ENCODE measurements at regions not wholly inside any gene's neighbourhood (a gene's known extent, or its start where the extent isn't known, plus 50 kb on each side); places are given as distances from the start of the nearest gene placed in this dataset.

DNA sequence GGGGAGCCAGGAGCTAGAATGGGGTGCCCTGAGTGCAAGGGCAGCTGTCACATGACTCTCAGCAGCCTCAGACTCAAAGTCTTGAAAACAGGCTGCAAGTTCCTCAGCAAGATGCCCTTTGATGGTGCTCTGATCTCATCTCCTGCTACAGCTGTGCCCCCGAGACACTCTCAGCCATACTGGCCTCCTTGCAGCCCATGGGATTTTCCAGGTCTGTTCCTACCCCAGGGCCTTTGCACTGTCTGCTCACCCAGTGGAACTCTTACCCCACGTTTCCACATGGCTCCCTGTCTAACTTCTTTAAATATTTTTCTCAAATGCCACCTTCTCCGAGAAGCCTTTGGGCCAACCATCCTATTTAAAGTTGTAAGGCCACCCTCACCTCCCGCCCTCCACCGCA lies 146.9 kb downstream of the C16orf95 start:
- Histone ChIP-seq H3K4me3 (ENCODE audit: low read length) (no peak overlapping the region), H3K4me2 (ENCODE audit: low read length) (no peak overlapping the region), H2AFZ (ENCODE audit: low read depth, low read length) (no peak overlapping the region), H3K36me3 (replicated peaks; ENCODE audit: low read depth, low read length) (no peaks in the 10 kb centered on the region), H4K20me1 (ENCODE audit: insufficient read depth, low read length) (no peaks in the 10 kb centered on the region), H3K4me1 (ENCODE audit: low read length) (no peaks in the 10 kb centered on the region), H3K9me3 (ENCODE audit: insufficient read depth, low read length) (no peaks in the 10 kb centered on the region), H3K27me3 (ENCODE audit: low read depth, low read length) (no peaks in the 10 kb centered on the region), H3K9ac (ENCODE audit: low read length) (no peak overlapping the region), H3K79me2 (ENCODE audit: low read length) (no peaks in the 10 kb centered on the region), H3K27ac (ENCODE audit: low read length) (no peak overlapping the region)
- TF ChIP-seq EZH2phosphoT487 (IDR thresholded peaks at IDR 0.05; ENCODE audit: low read depth) (no peak), CTCF (IDR thresholded peaks at IDR 0.05; ENCODE audit: low read depth, low read length) (no peak)

DNA sequence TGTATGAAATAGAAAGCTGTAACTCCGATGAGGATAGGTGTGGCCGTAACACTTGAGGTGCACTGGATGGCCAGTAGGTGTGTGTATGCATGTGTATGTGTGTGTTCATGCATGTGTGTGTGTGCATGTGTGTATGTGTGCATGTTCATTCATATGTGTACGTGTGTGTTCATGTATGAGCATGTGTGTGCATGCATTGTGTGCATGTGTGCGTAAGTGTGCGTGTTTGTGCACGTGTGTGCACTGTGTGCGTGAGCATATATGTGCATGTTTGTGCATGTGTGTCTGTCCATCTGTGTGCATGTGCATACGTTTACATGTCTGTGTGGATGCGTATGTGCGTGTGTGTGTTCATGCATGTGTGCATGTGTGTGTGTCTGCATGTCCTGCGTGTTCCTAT lies 145.5 kb downstream of the C16orf95 start:
- no peaks in the 10 kb centered on the region for H3K9me3 ChIP-seq (ENCODE audit: insufficient read depth, low read length)
- TF ChIP-seq EZH2phosphoT487 (IDR thresholded peaks at IDR 0.05; ENCODE audit: low read depth) = no peak
- TF ChIP-seq CTCF (IDR thresholded peaks at IDR 0.05; ENCODE audit: low read depth, low read length) = no peak
- no peaks in the 10 kb centered on the region for H4K20me1 ChIP-seq (ENCODE audit: insufficient read depth, low read length)
- no peaks in the 10 kb centered on the region for H3K79me2 ChIP-seq (ENCODE audit: low read length)
- H3K4me1 ChIP-seq (ENCODE audit: low read length) = no peaks in the 10 kb centered on the region
- H3K9ac ChIP-seq (ENCODE audit: low read length) = no peak overlapping the region
- no peak overlapping the region for H3K4me3 ChIP-seq (ENCODE audit: low read length)
- no peak overlapping the region for H3K27ac ChIP-seq (ENCODE audit: low read length)
- no peak overlapping the region for H3K4me2 ChIP-seq (ENCODE audit: low read length)
- no peaks in the 10 kb centered on the region for H3K36me3 ChIP-seq (replicated peaks; ENCODE audit: low read depth, low read length)
- H3K27me3 ChIP-seq (ENCODE audit: low read depth, low read length) = no peaks in the 10 kb centered on the region
- no peak overlapping the region for H2AFZ ChIP-seq (ENCODE audit: low read depth, low read length)

- H3K9me3 ChIP-seq (ENCODE audit: insufficient read depth, low read length) = no peaks in the 10 kb centered on the region
- H3K4me3 ChIP-seq (ENCODE audit: low read length) = no peak overlapping the region
These were observed 144.6 kb downstream of the C16orf95 start for GRCh38 chr16:87172632-87173031.

GRCh38 chr16:87173294-87173893 lies 143.8 kb downstream of the C16orf95 start:
- Histone ChIP-seq H3K27me3 (ENCODE audit: low read depth, low read length) (no peaks in the 10 kb centered on the region), H3K4me3 (ENCODE audit: low read length) (no peak overlapping the region), H2AFZ (ENCODE audit: low read depth, low read length) (no peak overlapping the region), H3K79me2 (ENCODE audit: low read length) (no peaks in the 10 kb centered on the region), H3K9me3 (ENCODE audit: insufficient read depth, low read length) (no peaks in the 10 kb centered on the region), H3K27ac (ENCODE audit: low read length) (no peak overlapping the region), H3K4me2 (ENCODE audit: low read length) (no peak overlapping the region), H3K4me1 (ENCODE audit: low read length) (no peaks in the 10 kb centered on the region), H3K9ac (ENCODE audit: low read length) (no peak overlapping the region), H3K36me3 (replicated peaks; ENCODE audit: low read depth, low read length) (no peaks in the 10 kb centered on the region), H4K20me1 (ENCODE audit: insufficient read depth, low read length) (no peaks in the 10 kb centered on the region)
- no peak for TF ChIP-seq EZH2phosphoT487 (IDR thresholded peaks at IDR 0.05; ENCODE audit: low read depth)
- TF ChIP-seq CTCF (IDR thresholded peaks at IDR 0.05; ENCODE audit: low read depth, low read length) = no peak

More at GRCh38 chr16:87172632-87173031, 144.6 kb downstream of the C16orf95 start:
- no peak overlapping the region for H2AFZ ChIP-seq (ENCODE audit: low read depth, low read length)
- TF ChIP-seq CTCF (IDR thresholded peaks at IDR 0.05; ENCODE audit: low read depth, low read length) (no peak), EZH2phosphoT487 (IDR thresholded peaks at IDR 0.05; ENCODE audit: low read depth) (no peak)
- H3K9ac ChIP-seq (ENCODE audit: low read length) = no peak overlapping the region
- no peaks in the 10 kb centered on the region for H3K27me3 ChIP-seq (ENCODE audit: low read depth, low read length)
- no peaks in the 10 kb centered on the region for H4K20me1 ChIP-seq (ENCODE audit: insufficient read depth, low read length)
- H3K27ac ChIP-seq (ENCODE audit: low read length) = no peak overlapping the region
- no peaks in the 10 kb centered on the region for H3K36me3 ChIP-seq (replicated peaks; ENCODE audit: low read depth, low read length)
- H3K79me2 ChIP-seq (ENCODE audit: low read length) = no peaks in the 10 kb centered on the region
- no peak overlapping the region for H3K4me2 ChIP-seq (ENCODE audit: low read length)
- no peaks in the 10 kb centered on the region for H3K4me1 ChIP-seq (ENCODE audit: low read length)
